Nucleus accumbens (tissue), 56 donors: ENCODE measurements at regions not wholly inside any gene's neighbourhood (a gene's known extent, or its start where the extent isn't known, plus 50 kb on each side); places are given as distances from the start of the nearest gene placed in this dataset.
A peak's percentile ranks its signal among the peaks of the same experiment; 100 is the strongest.
"Not testable (repeated sequence)": the region's sequence is repeated elsewhere in the genome, so short reads cannot be mapped to it uniquely, and the experiment has no call there.

Source experiments
- DNase-seq, 56 donors: peaks; one replicate each; lab custom pipeline; 2025; lab: John Stamatoyannopoulos, UW

- no peak for DNase-seq
Observed at GRCh38 chr3:168678730-168679129, 583.0 kb upstream of the GOLIM4 start.

- DNase-seq: no peak
Observed at GRCh38 chr3:168671091-168671490, 575.4 kb upstream of the GOLIM4 start.

GRCh38 chr3:168660879-168661657, 565.3 kb upstream of the GOLIM4 start:
- DNase-seq: not testable (repeated sequence)

GRCh38 chr3:168659015-168659414, 563.3 kb upstream of the GOLIM4 start:
- DNase-seq: no peak

GRCh38 chr3:168655611-168656010, 559.9 kb upstream of the GOLIM4 start:
- no peak for DNase-seq

GRCh38 chr3:168654700-168655099, 559.0 kb upstream of the GOLIM4 start:
- no peak for DNase-seq

- no peak for DNase-seq
Observed at GRCh38 chr3:168653255-168653654, 557.5 kb upstream of the GOLIM4 start.

- DNase-seq: no peak
Observed at GRCh38 chr3:168648321-168648720, 552.6 kb upstream of the GOLIM4 start.

- DNase-seq: no peak
Observed at GRCh38 chr3:168647582-168647981, 551.9 kb upstream of the GOLIM4 start.

GRCh38 chr3:168645180-168645579, 549.5 kb upstream of the GOLIM4 start:
- DNase-seq: no peak

- no peak for DNase-seq
Observed at GRCh38 chr3:168628549-168628948, 532.8 kb upstream of the GOLIM4 start.

- DNase-seq: no peak
Observed at GRCh38 chr3:168625477-168625876, 529.8 kb upstream of the GOLIM4 start.

GRCh38 chr3:168624892-168625448, 529.2 kb upstream of the GOLIM4 start:
- DNase-seq: no peak

GRCh38 chr3:168624195-168624594, 528.5 kb upstream of the GOLIM4 start:
- DNase-seq: no peak

GRCh38 chr3:168622795-168623194, 527.1 kb upstream of the GOLIM4 start:
- DNase-seq: no peak

- peak in 46 of 56 donors; percentile 1 to 71 (median 24) for DNase-seq
Observed at GRCh38 chr3:168620854-168621253, 525.1 kb upstream of the GOLIM4 start.

GRCh38 chr3:168618827-168619470, 523.2 kb upstream of the GOLIM4 start:
- no peak for DNase-seq

- DNase-seq: no peak
Observed at GRCh38 chr3:168617658-168618057, 521.9 kb upstream of the GOLIM4 start.

GRCh38 chr3:168616915-168617314, 521.2 kb upstream of the GOLIM4 start:
- DNase-seq: no peak

- DNase-seq: no peak
Observed at GRCh38 chr3:168615493-168616020, 519.8 kb upstream of the GOLIM4 start.

- no peak for DNase-seq
Observed at GRCh38 chr3:168613151-168613550, 517.4 kb upstream of the GOLIM4 start.

GRCh38 chr3:168612671-168613070, 516.9 kb upstream of the GOLIM4 start:
- DNase-seq: no peak
